RWPE1 (cell line): ENCODE measurements at regions not wholly inside any gene's neighbourhood (a gene's known extent, or its start where the extent isn't known, plus 50 kb on each side); places are given as distances from the start of the nearest gene placed in this dataset.
"Not testable (repeated sequence)": the region's sequence is repeated elsewhere in the genome, so short reads cannot be mapped to it uniquely, and the experiment has no call there.

Experiments used
- CTCF ChIA-PET: fragments of 350-600 bp; sonication (Branson Sonifier 250); formaldehyde crosslinking; extraction: SDS; loops from one replicate; lab custom pipeline; 2021; lab: Yijun Ruan, JAX
- POLR2A ChIA-PET: fragments of 400-600 bp; formaldehyde crosslinking; extraction: SDS; loops from one replicate; lab custom pipeline; 2020; ENCODE audit warnings: antibody characterized with exemption; ENCODE audit not compliant: low non-redundant PET; lab: Yijun Ruan, JAX
- DNase-seq: peaks from one replicate; pipeline ENCODE4 v3.0.0; 2012; ENCODE audit warnings: low spot score
- H3K27ac ChIP-seq: fragments of 450-650 bp; 2 replicates; pipeline ENCODE4 v1.5.1; 2017
- CTCF ChIP-seq: fragments of 450-650 bp; conservative IDR thresholded peaks from 2 replicates; pipeline ENCODE4 v1.5.1; 2017; ENCODE audit warnings: low read depth, mild to moderate bottlenecking

- H3K27ac ChIP-seq, result no peak overlapping the region
- ChIA-PET CTCF (no interaction called here), POLR2A (no interaction called here)
- no peak for TF ChIP-seq CTCF
- DNase-seq, result no peak
Measured at GRCh38 chr16:75860326-75861053, 134.2 kb upstream of the CPHXL start.

- no peak for TF ChIP-seq CTCF
- DNase-seq, result no peak
- H3K27ac ChIP-seq, result no peak overlapping the region
- ChIA-PET CTCF (no interaction called here), POLR2A (no interaction called here)
Measured at GRCh38 chr16:75861311-75862097, 135.2 kb upstream of the CPHXL start.

GRCh38 chr16:75862098-75862386 lies 135.8 kb upstream of the CPHXL start:
- H3K27ac ChIP-seq, result no peak overlapping the region
- POLR2A ChIA-PET, result no interaction called here
- CTCF ChIA-PET, result no interaction called here
- DNase-seq, result no peak
- no peak for TF ChIP-seq CTCF

GRCh38 chr16:75864243-75864642 lies 138.0 kb upstream of the CPHXL start:
- no peak overlapping the region for H3K27ac ChIP-seq
- DNase-seq, result no peak
- POLR2A ChIA-PET, result no interaction called here
- TF ChIP-seq CTCF, result no peak
- CTCF ChIA-PET, result no interaction called here

- H3K27ac ChIP-seq, result no peak overlapping the region
- no peak for TF ChIP-seq CTCF
- ChIA-PET CTCF (interaction anchor here (0.6 kb wide), 1 partner anchor 117 kb away, joined by 3 read pairs; no protein-coding TSS in a partner anchor), POLR2A (no interaction called here)
- no peak for DNase-seq
Measured at GRCh38 chr16:75865736-75866135, 139.4 kb upstream of the CPHXL start.

GRCh38 chr16:75868636-75869632 lies 142.6 kb upstream of the CPHXL start:
- CTCF ChIA-PET, result no interaction called here
- TF ChIP-seq CTCF, result no peak
- no peak overlapping the region for H3K27ac ChIP-seq
- POLR2A ChIA-PET, result no interaction called here
- DNase-seq, result no peak

GRCh38 chr16:75881280-75881679 lies 155.0 kb upstream of the CPHXL start:
- H3K27ac ChIP-seq, DNase-seq, POLR2A ChIA-PET, CTCF ChIA-PET: not testable (repeated sequence)
